H1 (cell line): ENCODE measurements at regions not wholly inside any gene's neighbourhood (a gene's known extent, or its start where the extent isn't known, plus 50 kb on each side); places are given as distances from the start of the nearest gene placed in this dataset.

Experiments
- CTCF ChIA-PET: fragments of 300-600 bp; sonication (Branson Sonifier 250); formaldehyde crosslinking; loops from one replicate; lab custom pipeline; 2021; ENCODE audit not compliant: partially characterized antibody; lab: Charles Lee
- POLR2A ChIA-PET: fragments of 300-600 bp; sonication (Branson Sonifier 250); formaldehyde crosslinking; loops from one replicate; lab custom pipeline; 2021; ENCODE audit warnings: inconsistent platforms; ENCODE audit not compliant: partially characterized antibody; lab: Charles Lee
- DNase-seq, 2 experiments: peaks; one replicate each; pipeline versions ENCODE4 v3.0.0 to v3.0.0-alpha.2; 2010 to 2022; ENCODE audit warnings: low spot score in 2 of 2, low read depth in 1 of 2, mixed read lengths in 1 of 2
- FAIRE-seq: peaks from 2 replicates; lab custom pipeline; 2011; peaks lifted over from hg19 to GRCh38; lab: Jason Lieb, UNC
- H2AFZ ChIP-seq: 2 replicates; pipeline ENCODE4 v1.8.1; 2012; ENCODE audit warnings: low read length, inconsistent platforms
- H2AK5ac ChIP-seq: 2 replicates; pipeline ENCODE4 v1.6.1; 2013; ENCODE audit warnings: low read depth, low read length
- H2BK120ac ChIP-seq: replicated peaks from 2 replicates; pipeline ENCODE3; 2013; ENCODE audit warnings: low read depth, low read length, inconsistent platforms
- H2BK12ac ChIP-seq: 2 replicates; pipeline ENCODE4 v1.6.1; 2013; ENCODE audit warnings: low read depth, low read length
- H2BK15ac ChIP-seq: 2 replicates; pipeline ENCODE4 v1.6.1; 2013; ENCODE audit warnings: low read length
- H2BK20ac ChIP-seq: 2 replicates; pipeline ENCODE4 v1.6.1; 2013; ENCODE audit warnings: low read length
- H2BK5ac ChIP-seq: 2 replicates; pipeline ENCODE4 v1.6.1; 2013; ENCODE audit warnings: low read depth, low read length
- H3K14ac ChIP-seq: 2 replicates; pipeline ENCODE4 v1.6.1; 2013; ENCODE audit warnings: inconsistent platforms; ENCODE audit not compliant: insufficient read length
- H3K18ac ChIP-seq: 2 replicates; pipeline ENCODE4 v1.6.1; 2013; ENCODE audit warnings: low read length; ENCODE audit errors: extremely low read depth
- H3K23ac ChIP-seq: 2 replicates; pipeline ENCODE4 v1.6.1; 2013; ENCODE audit warnings: inconsistent platforms; ENCODE audit not compliant: insufficient read length
- H3K23me2 ChIP-seq: 2 replicates; pipeline ENCODE4 v1.6.1; 2013; ENCODE audit warnings: low read depth, low read length
- H3K27ac ChIP-seq: 2 replicates; pipeline ENCODE4 v1.6.1; 2011; ENCODE audit warnings: low read depth, low read length, inconsistent platforms
- H3K27me3 ChIP-seq, 4 experiments: replicated peaks in 1 of 4; 1 replicate in 1 of 4; 2 replicates in 3 of 4; pipeline versions ENCODE4 v1.6.1 to v1.8.1; 2011 to 2013; ENCODE audit warnings: low read length in 3 of 4, mild to moderate bottlenecking in 3 of 4, inconsistent platforms in 2 of 4, mixed read lengths in 2 of 4, moderate library complexity in 1 of 4; ENCODE audit not compliant: control insufficient read depth in 3 of 4, insufficient read depth in 3 of 4; ENCODE audit errors: extremely low read depth in 1 of 4
- H3K36me3 ChIP-seq, 4 experiments: 2 replicates each; pipeline versions ENCODE4 v1.6.1 to v1.8.1; 2011 to 2013; ENCODE audit warnings: mild to moderate bottlenecking in 4 of 4, low read length in 3 of 4, moderate library complexity in 2 of 4, control low read depth in 1 of 4, inconsistent platforms in 1 of 4; ENCODE audit not compliant: insufficient read depth in 4 of 4, control insufficient read depth in 2 of 4
- H3K4ac ChIP-seq: replicated peaks from 2 replicates; pipeline ENCODE3; 2013; ENCODE audit warnings: low read length, low read depth, mixed read lengths, inconsistent platforms; ENCODE audit not compliant: insufficient read length
- H3K4me1 ChIP-seq, 4 experiments: replicated peaks in 1 of 4; 1 replicate in 1 of 4; 2 replicates in 3 of 4; pipeline versions ENCODE4 v1.6.1 to v1.8.1; 2011 to 2013; ENCODE audit warnings: low read length in 3 of 4, inconsistent platforms in 2 of 4, mixed read lengths in 1 of 4; ENCODE audit not compliant: insufficient read depth in 4 of 4, control insufficient read depth in 3 of 4
- H3K4me2 ChIP-seq, 2 experiments: 2 replicates each; pipeline versions ENCODE4 v1.6.1 to v1.8.1; 2011 to 2013; ENCODE audit warnings: low read depth in 2 of 2, low read length in 2 of 2, control low read depth in 1 of 2, inconsistent platforms in 1 of 2, mild to moderate bottlenecking in 1 of 2; ENCODE audit not compliant: insufficient read depth in 1 of 2
- H3K4me3 ChIP-seq, 4 experiments: fragments of 200-600, 300-600 bp in 1 of 4; sonication (generic), shearing (Covaris generic), sonication (Bioruptor Twin) in 1 of 4; 2 replicates each; pipeline versions ENCODE4 v1.5.1 to v1.8.1; 2011 to 2016; ENCODE audit warnings: low read length in 4 of 4, low read depth in 3 of 4, control low read depth in 2 of 4, inconsistent platforms in 2 of 4, mild to moderate bottlenecking in 2 of 4, mixed read lengths in 1 of 4, moderate library complexity in 1 of 4; ENCODE audit not compliant: insufficient read depth in 2 of 4; ENCODE audit errors: extremely low read depth in 1 of 4
- H3K56ac ChIP-seq: replicated peaks from 2 replicates; pipeline ENCODE3; 2013; ENCODE audit warnings: low read depth, mild to moderate bottlenecking, mixed read lengths, low read length, inconsistent platforms; ENCODE audit not compliant: insufficient read length
- H3K79me1 ChIP-seq: 2 replicates; pipeline ENCODE4 v1.6.1; 2013; ENCODE audit warnings: low read depth, low read length, control low read depth
- H3K79me2 ChIP-seq, 2 experiments: 2 replicates each; pipeline versions ENCODE4 v1.6.1 to v1.8.1; 2012 to 2013; ENCODE audit warnings: low read length in 2 of 2, mild to moderate bottlenecking in 2 of 2, inconsistent platforms in 1 of 2; ENCODE audit not compliant: insufficient read depth in 2 of 2, control insufficient read depth in 1 of 2
- H3K9ac ChIP-seq, 4 experiments: replicated peaks in 1 of 4; 1 replicate in 1 of 4; 2 replicates in 3 of 4; pipeline versions ENCODE4 v1.6.1 to v1.8.1; 2011 to 2013; ENCODE audit warnings: low read depth in 3 of 4, low read length in 3 of 4, control low read depth in 2 of 4, mild to moderate bottlenecking in 2 of 4, moderate library complexity in 2 of 4, inconsistent platforms in 1 of 4; ENCODE audit errors: extremely low read depth in 1 of 4
- H3K9me3 ChIP-seq, 2 experiments: 2 replicates each; pipeline versions ENCODE4 v1.6.1 to v1.8.1; 2012 to 2013; ENCODE audit warnings: mild to moderate bottlenecking in 2 of 2, moderate library complexity in 2 of 2, control low read depth in 1 of 2, inconsistent platforms in 1 of 2, low read depth in 1 of 2, low read length in 1 of 2, mixed read lengths in 1 of 2; ENCODE audit not compliant: insufficient read depth in 2 of 2
- H4K20me1 ChIP-seq, 2 experiments: replicated peaks in 1 of 2; 2 replicates each; pipeline versions ENCODE3 to v1.8.1; 2011 to 2013; ENCODE audit warnings: inconsistent platforms in 2 of 2, low read length in 2 of 2, mild to moderate bottlenecking in 1 of 2; ENCODE audit not compliant: insufficient read depth in 2 of 2, control insufficient read depth in 1 of 2
- H4K5ac ChIP-seq: 2 replicates; pipeline ENCODE4 v1.6.1; 2013; ENCODE audit warnings: low read length, low read depth, mixed read lengths, inconsistent platforms; ENCODE audit not compliant: insufficient read length
- H4K8ac ChIP-seq: 2 replicates; pipeline ENCODE4 v1.8.0; 2013; ENCODE audit warnings: mild to moderate bottlenecking, moderate library complexity, low read length, inconsistent platforms; ENCODE audit not compliant: insufficient read depth; ENCODE audit errors: extremely low read depth
- H4K91ac ChIP-seq: replicated peaks from 2 replicates; pipeline ENCODE3; 2013; ENCODE audit warnings: low read length, mixed read lengths, inconsistent platforms; ENCODE audit not compliant: insufficient read length
- CBX8 ChIP-seq: fragments of 300-800, 300-1000 bp; sonication (generic); IDR thresholded peaks from 2 replicates; pipeline ENCODE4 v1.7.1; 2016; ENCODE audit warnings: low read depth, low read length, borderline replicate concordance
- CHD1 ChIP-seq: IDR thresholded peaks from 2 replicates; pipeline ENCODE4 v1.6.1; 2012; ENCODE audit warnings: low read depth, low read length, improper control_type of control experiment
- EGR1 ChIP-seq: IDR thresholded peaks from 2 replicates; pipeline ENCODE4 v1.6.1; 2011; ENCODE audit warnings: low read depth, low read length, borderline replicate concordance
- EZH2 ChIP-seq: fragments of 200-600 bp; sonication (generic); IDR thresholded peaks from 2 replicates; pipeline ENCODE4 v1.7.1; 2012; ENCODE audit warnings: low read depth, mild to moderate bottlenecking, moderate library complexity, low read length, inconsistent platforms; ENCODE audit not compliant: severe bottlenecking
- KDM5A ChIP-seq: fragments of 200-600 bp; IDR thresholded peaks from 2 replicates; pipeline ENCODE4 v1.7.1; 2012; ENCODE audit warnings: mild to moderate bottlenecking, low read length, inconsistent platforms, mixed read lengths
- RNF2 ChIP-seq: fragments of 200-900, 300-1000 bp; sonication (generic); IDR thresholded peaks from 2 replicates; pipeline ENCODE4 v1.7.1; 2016; ENCODE audit warnings: borderline replicate concordance, low read depth, mild to moderate bottlenecking, antibody characterized with exemption, low read length; ENCODE audit not compliant: poor library complexity, severe bottlenecking; ENCODE audit errors: missing control alignments
- RXRA ChIP-seq: IDR thresholded peaks from 2 replicates; pipeline ENCODE4 v1.6.1; 2011; ENCODE audit warnings: low read depth, mild to moderate bottlenecking, low read length, moderate library complexity; ENCODE audit not compliant: insufficient read depth
- SIN3A ChIP-seq, 2 experiments: IDR thresholded peaks in 1 of 2; conservative IDR thresholded peaks in 1 of 2; 2 replicates each; pipeline ENCODE4 v1.6.1; 2011 to 2012; ENCODE audit warnings: low read length in 2 of 2, improper control_type of control experiment in 1 of 2, low read depth in 1 of 2, mild to moderate bottlenecking in 1 of 2
- TAF1 ChIP-seq: IDR thresholded peaks from 2 replicates; pipeline ENCODE4 v1.6.1; 2011; ENCODE audit warnings: mild to moderate bottlenecking, low read depth, low read length
- TBP ChIP-seq: IDR thresholded peaks from 2 replicates; pipeline ENCODE4 v1.6.1; 2011; ENCODE audit warnings: low read depth, low read length, improper control_type of control experiment
- ZNF274 ChIP-seq: IDR thresholded peaks from 2 replicates; pipeline ENCODE4 v1.7.0; 2012; ENCODE audit warnings: low read length, borderline replicate concordance; ENCODE audit errors: extremely low read depth
- WGBS, 2 experiments: shearing (Covaris generic) in 1 of 2; methylation state at CpG; one replicate each; pipeline versions ENCODE4 v1.1.6 to v1.1.7; 2013 to 2015; ENCODE audit warnings: low lambda C conversion rate in 2 of 2, mixed read lengths in 2 of 2, inconsistent platforms in 1 of 2, low coverage in 1 of 2, missing lambda C conversion rate in 1 of 2; ENCODE audit not compliant: insufficient replicate concordance in 2 of 2, insufficient coverage in 1 of 2, insufficient read length in 1 of 2; ENCODE audit errors: extremely low coverage in 1 of 2, missing lambda C conversion rate in 1 of 2; 5-methylcytosine and 5-hydroxymethylcytosine counted together
- TF ChIP-seq, protein P1 (sequence below): IDR thresholded peaks from 2 replicates; pipeline ENCODE4 v1.6.1; 2012; ENCODE audit warnings: inconsistent platforms

DNA sequence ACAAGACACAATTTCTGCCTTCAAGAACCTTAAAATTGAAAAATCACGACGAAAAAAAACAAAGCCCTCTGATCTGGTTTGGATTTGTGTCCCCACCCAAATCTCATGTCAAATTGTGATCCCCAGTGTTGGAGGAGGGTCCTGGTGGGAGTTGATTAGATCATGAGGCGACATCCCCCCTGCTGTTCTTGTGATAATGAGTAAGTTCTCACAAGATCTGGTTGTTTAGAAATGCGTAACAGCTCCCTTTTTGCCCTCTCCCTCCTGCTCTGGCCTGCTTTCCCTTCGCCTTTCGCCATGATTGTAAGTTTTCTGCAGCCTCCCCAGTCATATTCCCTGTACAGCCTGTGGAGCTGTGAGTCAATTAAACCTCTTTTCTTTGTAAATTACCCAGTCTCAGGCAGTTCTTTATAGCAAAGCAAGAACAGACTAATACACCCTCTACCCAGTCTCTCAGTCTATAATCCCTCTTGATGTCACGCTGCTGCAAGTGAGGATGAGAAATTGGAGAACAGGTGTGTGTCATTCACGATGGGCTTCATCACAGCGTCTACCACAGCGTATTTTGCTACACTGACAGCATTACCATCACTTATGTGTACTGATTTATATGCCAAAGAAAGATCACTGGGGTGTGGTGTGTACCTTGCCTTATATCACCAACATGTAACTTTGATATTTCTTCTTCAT is 330.7 kb downstream of the MTX2 start:
- H2AK5ac ChIP-seq = no peak overlapping the region
- FAIRE-seq = no peak
- no peak overlapping the region for H3K4me3 ChIP-seq
- WGBS, 2 experiments = 85% methylated on average over 10 of the region's 10 CpGs; no CpG with 5 or more reads in 1 of the 2 experiments
- H3K79me1 ChIP-seq = no peaks in the 10 kb centered on the region
- H3K56ac ChIP-seq = no peak overlapping the region
- no peak overlapping the region for H3K4me2 ChIP-seq
- DNase-seq = no peak
- H4K5ac ChIP-seq = no peak overlapping the region
- no peak overlapping the region for H3K14ac ChIP-seq
- no peak overlapping the region for H3K4ac ChIP-seq
- H3K79me2 ChIP-seq = no peaks in the 10 kb centered on the region
- H2AFZ ChIP-seq = no peak overlapping the region
- H2BK5ac ChIP-seq = no peak overlapping the region
- ChIA-PET POLR2A (no interaction called here), CTCF (interaction anchor here (0.8 to 1.8 kb wide), 2 partner anchors 46 to 548 kb away, joined by 3 to 5 read pairs; no protein-coding TSS in a partner anchor)
- peaks cover 0 to 6% (median 0%) of the 10 kb centered on the region in 4 experiments; a peak in 2 of 7 replicates for H3K4me1 ChIP-seq
- no peaks in the 10 kb centered on the region for H3K23me2 ChIP-seq
- H3K27me3 ChIP-seq = peaks cover 0 to 2% (median 0%) of the 10 kb centered on the region in 4 experiments; a peak in 1 of 7 replicates
- H2BK120ac ChIP-seq = no peak overlapping the region
- no peak overlapping the region for H3K18ac ChIP-seq
- no peaks in the 10 kb centered on the region for H3K9me3 ChIP-seq
- H3K9ac ChIP-seq = no peak overlapping the region
- no peaks in the 10 kb centered on the region for H4K20me1 ChIP-seq
- H3K23ac ChIP-seq = no peak overlapping the region
- no peak overlapping the region for H4K8ac ChIP-seq
- no peak overlapping the region for H2BK20ac ChIP-seq
- H2BK15ac ChIP-seq = no peak overlapping the region
- H4K91ac ChIP-seq = no peak overlapping the region
- H3K36me3 ChIP-seq = no peaks in the 10 kb centered on the region
- no peak overlapping the region for H2BK12ac ChIP-seq
- H3K27ac ChIP-seq = no peak overlapping the region
- TF ChIP-seq RNF2 (no peak), CBX8 (no peak), TBP (no peak), RXRA (no peak), KDM5A (no peak), EGR1 (no peak), CHD1 (no peak), SIN3A (conservative IDR thresholded peaks at IDR 0.05 in 1 of 2, IDR thresholded peaks at IDR 0.05 in 1 of 2; ENCODE audit: low read depth in 1 of 2, low read length in 2 of 2) (no peak), EZH2 (no peak), ZNF274 (no peak), TAF1 (no peak)
- TF ChIP-seq, protein P1, sequence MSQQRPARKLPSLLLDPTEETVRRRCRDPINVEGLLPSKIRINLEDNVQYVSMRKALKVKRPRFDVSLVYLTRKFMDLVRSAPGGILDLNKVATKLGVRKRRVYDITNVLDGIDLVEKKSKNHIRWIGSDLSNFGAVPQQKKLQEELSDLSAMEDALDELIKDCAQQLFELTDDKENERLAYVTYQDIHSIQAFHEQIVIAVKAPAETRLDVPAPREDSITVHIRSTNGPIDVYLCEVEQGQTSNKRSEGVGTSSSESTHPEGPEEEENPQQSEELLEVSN = no peak
